GM12873 (cell line): ENCODE measurements at regions not wholly inside any gene's neighbourhood (a gene's known extent, or its start where the extent isn't known, plus 50 kb on each side); places are given as distances from the start of the nearest gene placed in this dataset.

ENCODE experiments used
- CTCF ChIP-seq: IDR thresholded peaks from 2 replicates; pipeline ENCODE4 v1.5.1; 2012; ENCODE audit warnings: low read depth, mild to moderate bottlenecking, moderate library complexity, low read length, control low read depth; ENCODE audit not compliant: insufficient read depth; ENCODE audit errors: missing control alignments

DNA sequence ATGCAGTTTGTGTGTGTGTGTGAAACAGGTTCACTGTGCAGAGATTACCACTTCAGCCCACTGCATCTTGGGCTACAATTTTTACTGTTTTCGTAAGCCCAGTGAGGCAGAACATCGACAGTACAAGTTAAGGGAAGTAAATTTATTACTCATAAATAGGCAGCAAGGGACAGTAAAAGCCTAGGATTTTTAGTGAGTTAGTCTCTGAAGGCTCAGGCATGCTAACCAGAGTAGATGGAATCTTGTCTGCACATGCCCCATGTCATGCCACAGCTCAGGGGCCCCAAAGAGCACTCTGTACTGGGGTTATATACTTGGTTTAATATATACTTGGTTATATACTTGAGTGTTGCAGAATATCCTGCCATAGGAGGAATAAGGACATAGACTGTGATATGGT lies 825.7 kb downstream of the TECRL start:
- TF ChIP-seq CTCF, result no peak

- no peak for TF ChIP-seq CTCF
Observed at GRCh38 chr4:63583007-63583406, 826.2 kb downstream of the TECRL start.

DNA sequence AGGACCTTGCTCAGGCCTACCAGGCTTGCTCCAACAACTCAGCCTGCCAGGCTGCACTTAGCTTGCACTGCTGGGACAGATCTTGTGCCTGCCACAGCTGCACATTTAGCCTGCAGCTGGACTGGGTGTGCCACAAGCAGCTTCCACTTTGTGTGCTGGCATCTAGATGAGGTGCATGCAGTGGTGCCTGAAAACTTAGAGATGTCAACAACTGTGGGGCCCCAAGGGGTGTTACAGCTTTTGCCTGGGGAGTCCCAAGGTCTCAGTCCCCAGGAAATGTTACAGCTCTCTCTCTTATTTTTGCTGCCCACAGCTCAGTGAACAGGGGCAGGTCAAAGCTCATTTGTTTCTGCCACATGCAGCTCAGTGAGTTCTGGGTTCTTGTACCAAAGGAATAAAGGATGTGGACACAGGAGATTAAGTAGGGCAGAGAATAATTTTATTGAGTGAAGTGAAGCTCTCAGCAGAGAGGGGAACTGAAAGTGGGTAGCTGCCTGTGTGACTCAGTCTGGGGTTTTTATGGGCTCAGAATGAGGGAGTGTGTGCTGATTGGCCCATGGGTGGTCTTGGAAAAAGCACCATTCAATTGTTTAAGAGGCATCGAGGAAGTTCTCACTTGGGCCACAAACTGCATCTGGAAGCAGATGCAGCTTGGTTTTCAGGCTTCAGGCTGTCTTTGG lies 828.3 kb downstream of the TECRL start:
- no peak for TF ChIP-seq CTCF

DNA sequence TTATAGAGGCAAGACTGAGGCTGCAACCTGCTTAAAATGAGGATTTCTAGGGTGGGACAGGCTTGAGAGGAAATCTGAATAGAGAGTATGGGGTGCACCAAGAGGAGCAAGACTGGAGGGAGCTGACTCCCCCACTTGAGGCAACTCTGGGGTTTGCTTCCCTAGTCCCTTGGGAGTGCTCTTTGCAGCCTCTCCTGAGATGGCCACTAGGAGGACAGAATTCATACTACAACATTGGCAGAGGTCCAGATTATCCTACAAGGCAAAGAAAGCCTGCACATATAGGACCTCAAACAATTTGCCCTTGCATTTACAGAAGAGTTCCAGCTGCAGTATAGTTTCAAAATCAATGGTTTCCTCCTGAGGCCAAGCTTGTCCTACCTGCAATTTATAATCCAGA lies 830.9 kb downstream of the TECRL start:
- TF ChIP-seq CTCF, result no peak

DNA sequence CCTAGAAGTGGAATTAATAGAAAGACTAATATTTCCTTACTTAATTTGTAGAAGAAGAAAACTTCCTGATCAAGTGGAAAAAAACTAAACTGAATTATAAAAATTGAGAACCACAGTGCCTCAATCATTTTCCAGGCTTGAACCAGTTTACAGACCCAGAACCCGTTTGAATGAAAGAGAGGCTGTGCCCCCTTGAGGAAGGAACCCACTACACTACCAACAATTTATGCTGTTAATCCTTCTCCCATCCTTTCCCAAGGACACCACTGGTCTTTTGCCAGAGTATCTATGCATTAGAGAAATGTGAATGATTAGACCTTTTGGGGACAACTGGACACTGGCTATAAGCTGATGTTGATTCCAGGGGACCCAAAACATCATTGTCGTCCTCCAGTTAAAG lies 842.6 kb downstream of the TECRL start:
- TF ChIP-seq CTCF, result no peak

GRCh38 chr4:63563288-63564014 lies 845.8 kb downstream of the TECRL start:
- no peak for TF ChIP-seq CTCF

DNA sequence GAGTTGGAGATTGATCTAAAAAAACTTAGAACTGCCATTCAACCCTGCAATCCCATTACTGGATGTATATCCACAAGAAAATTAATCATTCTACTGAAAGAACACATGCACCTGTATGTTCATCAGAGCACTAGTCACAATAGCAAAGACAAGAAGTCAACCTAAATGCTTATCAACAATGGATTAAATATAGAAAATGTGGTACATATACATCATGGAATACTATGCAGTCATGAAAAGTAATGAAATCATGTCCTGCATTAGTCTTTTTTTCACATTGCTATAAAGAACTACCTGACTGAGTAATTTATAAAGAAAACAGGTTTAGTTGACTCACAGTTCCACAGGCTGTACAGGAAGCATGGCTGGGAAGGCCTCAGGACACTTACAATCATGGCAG lies 850.5 kb downstream of the TECRL start:
- TF ChIP-seq CTCF, result no peak
